ENCODE measurements at regions not wholly inside any gene's neighbourhood (a gene's known extent, or its start where the extent isn't known, plus 50 kb on each side); places are given as distances from the start of the nearest gene placed in this dataset.

- no peak overlapping the region for H3K4me3 ChIP-seq
- no peak overlapping the region for H3K9ac ChIP-seq (ENCODE audit: control insufficient read depth, insufficient read depth, low read length)
- no peaks in the 10 kb centered on the region for H3K36me3 ChIP-seq (ENCODE audit: control insufficient read depth in 2 of 2, insufficient read depth in 2 of 2, low read length in 1 of 2)
- ChIA-PET CTCF (interaction anchor here (2.4 kb wide), 1 partner anchor 24 kb away, joined by 9 read pairs; no protein-coding TSS in a partner anchor), RAD21 (ENCODE audit: unreplicated experiment) (no interaction called here), SMC1A (ENCODE audit: uncharacterized antibody, unreplicated experiment) (no interaction called here), POLR2A (no interaction called here)
- no peak for FAIRE-seq
- BruUV-seq (replicated peaks) = no TSS peak
- no peak overlapping the region for H3K4me2 ChIP-seq (ENCODE audit: control insufficient read depth, insufficient read depth)
- no peaks in the 10 kb centered on the region for H3K9me3 ChIP-seq (replicated peaks; ENCODE audit: control insufficient read depth, insufficient read depth, low read length)
- H2AFZ ChIP-seq (ENCODE audit: control insufficient read depth, low read depth, low read length) = no peak overlapping the region
- H3K4me1 ChIP-seq (ENCODE audit: control insufficient read depth, insufficient read depth, low read length) = no peaks in the 10 kb centered on the region
- 0% methylated on average over 4 of the region's 4 CpGs for WGBS (ENCODE audit: insufficient coverage, insufficient replicate concordance, low lambda C conversion rate, missing lambda C conversion rate)
- intact Hi-C loops (cut with micrococcal nuclease; ENCODE audit: unreplicated experiment) = no loop called here
- peaks cover 3% of the 10 kb centered on the region; the same call in 1 of the 2 replicates for H4K20me1 ChIP-seq (ENCODE audit: control insufficient read depth, insufficient read depth)
- ATAC-seq = no peak
- H3K27ac ChIP-seq (ENCODE audit: control insufficient read depth, insufficient read depth) = no peak overlapping the region
- in situ Hi-C loops (cut with MboI) = no loop called here
- DNase-seq (ENCODE audit: low read depth, low spot score) = no peak
- peaks cover 0 to 1% of the 10 kb centered on the region in 2 experiments; a peak in 2 of 4 replicates for H3K27me3 ChIP-seq (replicated peaks in 1 of 2; ENCODE audit: control insufficient read depth in 2 of 2, insufficient read depth in 2 of 2, low read length in 1 of 2)
- H3K79me2 ChIP-seq (ENCODE audit: control insufficient read depth, insufficient read depth, low read length) = no peaks in the 10 kb centered on the region
- TF ChIP-seq ZNF384 (IDR thresholded peaks at IDR 0.05; ENCODE audit: borderline replicate concordance, low read depth, low read length) (no peak), EP300 (IDR thresholded peaks at IDR 0.05; ENCODE audit: borderline replicate concordance in 1 of 2, control insufficient read depth in 1 of 2, low read depth in 2 of 2, low read length in 2 of 2) (no peak), NFYB (IDR thresholded peaks at IDR 0.05; ENCODE audit: insufficient read depth, low read depth, low read length) (no peak), IRF4 (IDR thresholded peaks at IDR 0.05; ENCODE audit: low read depth, low read length) (no peak), NKRF (conservative IDR thresholded peaks at IDR 0.05) (no peak), HDGF (IDR thresholded peaks at IDR 0.05) (no peak), REST (IDR thresholded peaks at IDR 0.05; ENCODE audit: low read depth, low read length) (no peak)
- TF ChIP-seq, protein P1, sequence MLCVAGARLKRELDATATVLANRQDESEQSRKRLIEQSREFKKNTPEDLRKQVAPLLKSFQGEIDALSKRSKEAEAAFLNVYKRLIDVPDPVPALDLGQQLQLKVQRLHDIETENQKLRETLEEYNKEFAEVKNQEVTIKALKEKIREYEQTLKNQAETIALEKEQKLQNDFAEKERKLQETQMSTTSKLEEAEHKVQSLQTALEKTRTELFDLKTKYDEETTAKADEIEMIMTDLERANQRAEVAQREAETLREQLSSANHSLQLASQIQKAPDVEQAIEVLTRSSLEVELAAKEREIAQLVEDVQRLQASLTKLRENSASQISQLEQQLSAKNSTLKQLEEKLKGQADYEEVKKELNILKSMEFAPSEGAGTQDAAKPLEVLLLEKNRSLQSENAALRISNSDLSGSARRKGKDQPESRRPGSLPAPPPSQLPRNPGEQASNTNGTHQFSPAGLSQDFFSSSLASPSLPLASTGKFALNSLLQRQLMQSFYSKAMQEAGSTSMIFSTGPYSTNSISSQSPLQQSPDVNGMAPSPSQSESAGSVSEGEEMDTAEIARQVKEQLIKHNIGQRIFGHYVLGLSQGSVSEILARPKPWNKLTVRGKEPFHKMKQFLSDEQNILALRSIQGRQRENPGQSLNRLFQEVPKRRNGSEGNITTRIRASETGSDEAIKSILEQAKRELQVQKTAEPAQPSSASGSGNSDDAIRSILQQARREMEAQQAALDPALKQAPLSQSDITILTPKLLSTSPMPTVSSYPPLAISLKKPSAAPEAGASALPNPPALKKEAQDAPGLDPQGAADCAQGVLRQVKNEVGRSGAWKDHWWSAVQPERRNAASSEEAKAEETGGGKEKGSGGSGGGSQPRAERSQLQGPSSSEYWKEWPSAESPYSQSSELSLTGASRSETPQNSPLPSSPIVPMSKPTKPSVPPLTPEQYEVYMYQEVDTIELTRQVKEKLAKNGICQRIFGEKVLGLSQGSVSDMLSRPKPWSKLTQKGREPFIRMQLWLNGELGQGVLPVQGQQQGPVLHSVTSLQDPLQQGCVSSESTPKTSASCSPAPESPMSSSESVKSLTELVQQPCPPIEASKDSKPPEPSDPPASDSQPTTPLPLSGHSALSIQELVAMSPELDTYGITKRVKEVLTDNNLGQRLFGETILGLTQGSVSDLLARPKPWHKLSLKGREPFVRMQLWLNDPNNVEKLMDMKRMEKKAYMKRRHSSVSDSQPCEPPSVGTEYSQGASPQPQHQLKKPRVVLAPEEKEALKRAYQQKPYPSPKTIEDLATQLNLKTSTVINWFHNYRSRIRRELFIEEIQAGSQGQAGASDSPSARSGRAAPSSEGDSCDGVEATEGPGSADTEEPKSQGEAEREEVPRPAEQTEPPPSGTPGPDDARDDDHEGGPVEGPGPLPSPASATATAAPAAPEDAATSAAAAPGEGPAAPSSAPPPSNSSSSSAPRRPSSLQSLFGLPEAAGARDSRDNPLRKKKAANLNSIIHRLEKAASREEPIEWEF (IDR thresholded peaks at IDR 0.05; ENCODE audit: insufficient replicate concordance, low read depth, low read length) = no peak
- TF ChIP-seq, protein P2, sequence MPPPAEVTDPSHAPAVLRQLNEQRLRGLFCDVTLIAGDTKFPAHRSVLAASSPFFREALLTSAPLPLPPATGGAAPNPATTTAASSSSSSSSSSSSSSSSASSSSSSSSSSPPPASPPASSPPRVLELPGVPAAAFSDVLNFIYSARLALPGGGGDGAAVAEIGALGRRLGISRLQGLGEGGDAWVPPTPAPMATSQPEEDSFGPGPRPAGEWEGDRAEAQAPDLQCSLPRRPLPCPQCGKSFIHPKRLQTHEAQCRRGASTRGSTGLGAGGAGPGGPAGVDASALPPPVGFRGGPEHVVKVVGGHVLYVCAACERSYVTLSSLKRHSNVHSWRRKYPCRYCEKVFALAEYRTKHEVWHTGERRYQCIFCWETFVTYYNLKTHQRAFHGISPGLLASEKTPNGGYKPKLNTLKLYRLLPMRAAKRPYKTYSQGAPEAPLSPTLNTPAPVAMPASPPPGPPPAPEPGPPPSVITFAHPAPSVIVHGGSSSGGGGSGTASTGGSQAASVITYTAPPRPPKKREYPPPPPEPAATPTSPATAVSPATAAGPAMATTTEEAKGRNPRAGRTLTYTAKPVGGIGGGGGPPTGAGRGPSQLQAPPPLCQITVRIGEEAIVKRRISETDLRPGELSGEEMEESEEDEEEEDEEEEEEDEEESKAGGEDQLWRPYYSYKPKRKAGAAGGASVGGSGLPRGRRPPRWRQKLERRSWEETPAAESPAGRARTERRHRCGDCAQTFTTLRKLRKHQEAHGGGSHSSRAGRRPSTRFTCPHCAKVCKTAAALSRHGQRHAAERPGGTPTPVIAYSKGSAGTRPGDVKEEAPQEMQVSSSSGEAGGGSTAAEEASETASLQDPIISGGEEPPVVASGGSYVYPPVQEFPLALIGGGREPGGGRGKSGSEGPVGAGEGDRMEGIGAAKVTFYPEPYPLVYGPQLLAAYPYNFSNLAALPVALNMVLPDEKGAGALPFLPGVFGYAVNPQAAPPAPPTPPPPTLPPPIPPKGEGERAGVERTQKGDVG (CRISPR knock-in tag; IDR thresholded peaks at IDR 0.05) = no peak
These were observed 77.1 kb upstream of the IGFBP7 start for GRCh38 chr4:57187246-57187645.

Data from GM12878 (cell line).